Upper lobe of left lung (tissue), 4 donors: ENCODE measurements at regions not wholly inside any gene's neighbourhood (a gene's known extent, or its start where the extent isn't known, plus 50 kb on each side); places are given as distances from the start of the nearest gene placed in this dataset.

ENCODE experiments used
- POLR2A ChIP-seq, 4 donors: fragments of 450-650 bp; IDR thresholded peaks; one replicate each; pipeline ENCODE4 v1.5.1; 2016 to 2017; ENCODE audit warnings: antibody characterized with exemption in 4 of 4, mild to moderate bottlenecking in 2 of 4
- POLR2AphosphoS5 ChIP-seq, 2 donors: sonication (generic); formaldehyde crosslinking; IDR thresholded peaks; one replicate each; pipeline ENCODE4 v1.5.1; 2017; ENCODE audit warnings: antibody characterized with exemption in 2 of 2
- TF ChIP-seq, protein P1 (sequence below), 6 experiments: fragments of 450-650 bp in 4 of 6; fragments of 200-600 bp in 2 of 6; sonication (generic) in 2 of 6; IDR thresholded peaks; one replicate each; pipeline ENCODE4 v1.5.1; 2016 to 2019; ENCODE audit warnings: antibody characterized with exemption in 6 of 6

DNA sequence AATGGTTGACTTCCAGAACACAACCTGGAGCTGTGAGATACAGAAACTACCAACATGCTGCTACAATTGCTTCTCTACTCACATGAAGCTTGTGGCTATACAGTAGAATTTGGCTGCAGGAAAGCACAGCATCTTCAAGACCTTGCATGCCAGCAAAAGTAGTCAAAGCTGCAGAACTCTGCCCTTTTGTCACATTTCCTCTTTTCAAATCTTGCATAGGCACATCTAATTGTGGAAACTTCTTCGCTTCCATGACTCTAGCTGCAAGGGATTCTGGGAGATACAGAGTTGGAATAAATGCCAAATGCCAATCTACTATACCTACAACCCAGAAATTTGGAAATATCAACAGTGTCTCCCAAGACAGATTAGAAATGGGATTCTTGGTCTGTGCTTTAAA lies 462.2 kb downstream of the FOXO1 start:
- TF ChIP-seq, protein P1, sequence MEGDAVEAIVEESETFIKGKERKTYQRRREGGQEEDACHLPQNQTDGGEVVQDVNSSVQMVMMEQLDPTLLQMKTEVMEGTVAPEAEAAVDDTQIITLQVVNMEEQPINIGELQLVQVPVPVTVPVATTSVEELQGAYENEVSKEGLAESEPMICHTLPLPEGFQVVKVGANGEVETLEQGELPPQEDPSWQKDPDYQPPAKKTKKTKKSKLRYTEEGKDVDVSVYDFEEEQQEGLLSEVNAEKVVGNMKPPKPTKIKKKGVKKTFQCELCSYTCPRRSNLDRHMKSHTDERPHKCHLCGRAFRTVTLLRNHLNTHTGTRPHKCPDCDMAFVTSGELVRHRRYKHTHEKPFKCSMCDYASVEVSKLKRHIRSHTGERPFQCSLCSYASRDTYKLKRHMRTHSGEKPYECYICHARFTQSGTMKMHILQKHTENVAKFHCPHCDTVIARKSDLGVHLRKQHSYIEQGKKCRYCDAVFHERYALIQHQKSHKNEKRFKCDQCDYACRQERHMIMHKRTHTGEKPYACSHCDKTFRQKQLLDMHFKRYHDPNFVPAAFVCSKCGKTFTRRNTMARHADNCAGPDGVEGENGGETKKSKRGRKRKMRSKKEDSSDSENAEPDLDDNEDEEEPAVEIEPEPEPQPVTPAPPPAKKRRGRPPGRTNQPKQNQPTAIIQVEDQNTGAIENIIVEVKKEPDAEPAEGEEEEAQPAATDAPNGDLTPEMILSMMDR (IDR thresholded peaks at IDR 0.05), result no peak
- no peak for TF ChIP-seq POLR2AphosphoS5 (IDR thresholded peaks at IDR 0.05)
- no peak for TF ChIP-seq POLR2A (IDR thresholded peaks at IDR 0.05)
